HepG2 (cell line): ENCODE measurements at regions not wholly inside any gene's neighbourhood (a gene's known extent, or its start where the extent isn't known, plus 50 kb on each side); places are given as distances from the start of the nearest gene placed in this dataset.

Experiments
- ATAC-seq: fragments of 200-7000 bp; cut with Tn5 transposase; 3 replicates; pipeline ENCODE4 v1.9.1; 2020; ENCODE audit warnings: mild to moderate bottlenecking, moderate library complexity
- BruUV-seq: library from RNA; stranded (reverse); fragments of 400-500 nt; replicated peaks from 2 replicates; lab custom pipeline; 2021; lab: Mats Ljungman, UMichigan
- CTCF ChIA-PET: fragments of 300-600 bp; formaldehyde crosslinking; extraction: SDS; loops from one replicate; lab custom pipeline; 2021; ENCODE audit warnings: low total read pairs, inconsistent platforms, low intra/inter-chr PET ratio; lab: Yijun Ruan, JAX
- POLR2A ChIA-PET: fragments of 350-600 bp; sonication (Branson Sonifier 250); formaldehyde crosslinking; loops from one replicate; lab custom pipeline; 2020; ENCODE audit warnings: antibody characterized with exemption, inconsistent platforms; lab: Yijun Ruan, JAX
- DNase-seq: peaks from one replicate; pipeline ENCODE4 v3.0.0-alpha.2; 2015; ENCODE audit warnings: low spot score
- FAIRE-seq: peaks from 3 replicates; lab custom pipeline; 2011; peaks lifted over from hg19 to GRCh38; lab: Jason Lieb, UNC
- H2AFZ ChIP-seq: one replicate; pipeline ENCODE4 v1.6.1; 2011; ENCODE audit warnings: low read length, inconsistent platforms
- H3K27ac ChIP-seq: fragments of 300-600 bp; 3 replicates; pipeline ENCODE4 v1.8.0; 2011; ENCODE audit warnings: mixed run types, mild to moderate bottlenecking, mixed read lengths, low read length, inconsistent platforms; ENCODE audit not compliant: insufficient read depth; ENCODE audit errors: extremely low read length
- H3K27me3 ChIP-seq, 2 experiments: fragments of 200-600 bp in 1 of 2; 2 replicates in 1 of 2; 3 replicates in 1 of 2; pipeline versions ENCODE4 v1.6.0 to v1.8.0; 2011; ENCODE audit warnings: low read length in 2 of 2, mild to moderate bottlenecking in 2 of 2, moderate library complexity in 2 of 2, inconsistent platforms in 1 of 2; ENCODE audit not compliant: insufficient read depth in 2 of 2, control insufficient read depth in 1 of 2
- H3K36me3 ChIP-seq, 2 experiments: fragments of 200-600 bp in 1 of 2; replicated peaks in 1 of 2; 2 replicates in 1 of 2; 3 replicates in 1 of 2; pipeline versions ENCODE4 v1.5.1 to v1.8.0; 2011; ENCODE audit warnings: low read length in 2 of 2, inconsistent platforms in 1 of 2; ENCODE audit not compliant: insufficient read depth in 2 of 2, control insufficient read depth in 1 of 2
- H3K4me1 ChIP-seq: 2 replicates; pipeline ENCODE4 v1.5.1; 2012; ENCODE audit warnings: low read length, inconsistent platforms; ENCODE audit not compliant: insufficient read depth
- H3K4me2 ChIP-seq: 2 replicates; pipeline ENCODE4 v1.6.0; 2011; ENCODE audit warnings: low read depth, low read length, inconsistent platforms
- H3K4me3 ChIP-seq, 3 experiments: fragments of 200-600 bp in 1 of 3; sonication (generic), shearing (Covaris generic) in 1 of 3; replicated peaks in 1 of 3; 2 replicates each; pipeline ENCODE4 v1.5.1; 2011 to 2016; ENCODE audit warnings: low read length in 3 of 3, inconsistent platforms in 2 of 3, low read depth in 2 of 3, mild to moderate bottlenecking in 2 of 3, control low read depth in 1 of 3, mixed read lengths in 1 of 3; ENCODE audit not compliant: insufficient read depth in 1 of 3
- H3K79me2 ChIP-seq: one replicate; pipeline ENCODE4 v1.6.1; 2011; ENCODE audit warnings: low read length, inconsistent platforms; ENCODE audit not compliant: insufficient read depth
- H3K9ac ChIP-seq: 2 replicates; pipeline ENCODE4 v1.6.0; 2011; ENCODE audit warnings: mild to moderate bottlenecking, low read depth, low read length, inconsistent platforms; ENCODE audit not compliant: insufficient read depth
- H3K9me3 ChIP-seq: 2 replicates; pipeline ENCODE4 v1.5.1; 2012; ENCODE audit warnings: mild to moderate bottlenecking, low read length
- H4K20me1 ChIP-seq: 2 replicates; pipeline ENCODE4 v1.6.0; 2011; ENCODE audit warnings: inconsistent platforms, mild to moderate bottlenecking, low read length, moderate library complexity; ENCODE audit not compliant: insufficient read depth
- BRD4 ChIP-seq: sonication (generic); formaldehyde crosslinking; IDR thresholded peaks from 2 replicates; pipeline ENCODE4 v1.4.0; 2020; ENCODE audit warnings: missing genetic modification reagents
- MAFF ChIP-seq: IDR thresholded peaks from 2 replicates; pipeline ENCODE4 v1.6.1; 2011; ENCODE audit warnings: low read depth, low read length, improper control_type of control experiment
- NFE2L1 ChIP-seq: sonication (generic); formaldehyde crosslinking; IDR thresholded peaks from 2 replicates; pipeline ENCODE4 v1.4.0; 2020; ENCODE audit warnings: missing genetic modification reagents, mild to moderate bottlenecking, borderline replicate concordance
- ZIK1 ChIP-seq: sonication (generic); formaldehyde crosslinking; IDR thresholded peaks from 2 replicates; pipeline ENCODE4 v1.5.0; 2020; ENCODE audit warnings: mild to moderate bottlenecking, low read depth, missing genetic modification reagents, borderline replicate concordance
- ZNF317 ChIP-seq: sonication (generic); formaldehyde crosslinking; IDR thresholded peaks from 2 replicates; pipeline ENCODE4 v1.5.0; 2020; ENCODE audit warnings: mild to moderate bottlenecking, missing genetic modification reagents
- ZNF354B ChIP-seq: sonication (generic); formaldehyde crosslinking; IDR thresholded peaks from 2 replicates; pipeline ENCODE4 v1.8.0; 2022; ENCODE audit warnings: mild to moderate bottlenecking, missing genetic modification reagents
- ZNF441 ChIP-seq: sonication (generic); formaldehyde crosslinking; IDR thresholded peaks from 2 replicates; pipeline ENCODE4 v1.7.0; 2021; ENCODE audit warnings: missing genetic modification reagents, borderline replicate concordance
- WGBS: methylation state at CpG from one replicate; pipeline ENCODE4 v1.1.6; 2017; ENCODE audit warnings: low lambda C conversion rate; 5-methylcytosine and 5-hydroxymethylcytosine counted together
- in situ Hi-C: cut with HindIII; loops from 2 replicates; pipeline ENCODE4 v1.10.0; 2017; ENCODE audit warnings: low pct_unique_long_range_greater_than_20kb; ENCODE audit not compliant: extremely low pct_ligation_motif_present
- intact Hi-C: fragments of 100-400 bp; cut with micrococcal nuclease; formaldehyde crosslinking; loops from one replicate; pipeline ENCODE4 v1.10.0; 2022; ENCODE audit not compliant: unreplicated experiment
- TF ChIP-seq, protein P1 (sequence below): sonication (generic); formaldehyde crosslinking; IDR thresholded peaks from 2 replicates; pipeline ENCODE4 v1.5.0; 2020; ENCODE audit warnings: mild to moderate bottlenecking, missing genetic modification reagents, borderline replicate concordance
- TF ChIP-seq, protein P2 (sequence below): sonication (generic); formaldehyde crosslinking; IDR thresholded peaks from 2 replicates; pipeline ENCODE4 v1.4.0; 2020; ENCODE audit warnings: mild to moderate bottlenecking, missing genetic modification reagents

DNA sequence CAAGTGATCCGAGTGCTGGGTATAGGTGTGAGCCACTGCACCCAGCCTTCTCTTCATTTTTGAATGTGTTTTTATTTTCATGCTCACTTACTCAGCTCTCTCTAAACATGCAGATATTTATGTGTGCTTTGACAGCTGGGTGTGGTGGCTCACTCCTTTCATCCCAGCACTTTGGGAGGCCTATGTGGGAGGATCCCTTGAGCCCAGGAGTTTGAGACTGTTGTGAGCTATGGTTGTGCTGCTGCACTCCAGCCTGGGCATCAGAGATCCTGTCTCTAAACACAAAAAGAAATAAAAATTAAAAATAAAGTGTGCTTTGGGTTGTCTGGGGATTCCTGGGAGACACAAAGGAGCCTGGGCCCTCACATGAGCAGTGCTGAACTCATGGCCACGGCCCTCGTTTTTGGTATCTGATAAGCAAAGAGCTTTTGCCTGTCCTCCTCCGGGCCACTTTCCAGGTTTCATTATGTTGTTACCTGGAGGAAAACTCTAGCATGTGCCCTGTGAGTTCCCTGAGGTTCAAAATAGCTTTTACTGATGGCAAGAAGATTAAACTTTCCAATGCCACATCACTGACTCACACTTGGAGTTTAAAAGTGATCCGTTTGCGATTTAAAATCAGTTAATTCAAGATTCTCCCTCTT is 78.5 kb downstream of the CD164 start:
- FAIRE-seq, result no peak
- ChIA-PET POLR2A (no interaction called here), CTCF (no interaction called here)
- DNase-seq, result no peak
- no peak overlapping the region for H2AFZ ChIP-seq
- H3K79me2 ChIP-seq, result no peaks in the 10 kb centered on the region
- no peaks in the 10 kb centered on the region for H4K20me1 ChIP-seq
- no TSS peak for BruUV-seq
- 89% methylated on average over 6 of the region's 6 CpGs for WGBS
- no peak overlapping the region for H3K9ac ChIP-seq
- intact Hi-C loops (no loop called here), in situ Hi-C loops (no loop called here)
- H3K36me3 ChIP-seq, result no peaks in the 10 kb centered on the region
- H3K4me1 ChIP-seq, result no peaks in the 10 kb centered on the region
- H3K27me3 ChIP-seq, result no peaks in the 10 kb centered on the region; a peak in 1 of 5 replicates
- H3K9me3 ChIP-seq, result no peaks in the 10 kb centered on the region
- no peak overlapping the region for H3K4me2 ChIP-seq
- no peak for TF ChIP-seq ZNF354B (CRISPR knock-in tag)
- ATAC-seq, result no peak
- no peak overlapping the region for H3K27ac ChIP-seq
- no peak overlapping the region for H3K4me3 ChIP-seq

- intact Hi-C loops, result no loop called here
- 89% methylated on average over 4 of the region's 4 CpGs for WGBS
- Histone ChIP-seq H3K4me1 (peaks cover under 1% of the 10 kb centered on the region; the same call in 1 of the 2 replicates), H2AFZ (no peak overlapping the region), H3K9me3 (no peaks in the 10 kb centered on the region), H3K36me3 (no peaks in the 10 kb centered on the region), H3K9ac (no peak overlapping the region), H3K79me2 (no peaks in the 10 kb centered on the region), H4K20me1 (no peaks in the 10 kb centered on the region), H3K4me2 (no peak overlapping the region), H3K27ac (no peak overlapping the region), H3K27me3 (no peaks in the 10 kb centered on the region; a peak in 1 of 5 replicates), H3K4me3 (no peak overlapping the region)
- no TSS peak for BruUV-seq
- in situ Hi-C loops, result no loop called here
- no peak for ATAC-seq
- POLR2A ChIA-PET, result no interaction called here
- no peak for FAIRE-seq
- CTCF ChIA-PET, result no interaction called here
- no peak for DNase-seq
- TF ChIP-seq MAFF, result no peak
- TF ChIP-seq ZNF317 (CRISPR knock-in tag), result no peak
- TF ChIP-seq NFE2L1, result no peak
- TF ChIP-seq, protein P1, sequence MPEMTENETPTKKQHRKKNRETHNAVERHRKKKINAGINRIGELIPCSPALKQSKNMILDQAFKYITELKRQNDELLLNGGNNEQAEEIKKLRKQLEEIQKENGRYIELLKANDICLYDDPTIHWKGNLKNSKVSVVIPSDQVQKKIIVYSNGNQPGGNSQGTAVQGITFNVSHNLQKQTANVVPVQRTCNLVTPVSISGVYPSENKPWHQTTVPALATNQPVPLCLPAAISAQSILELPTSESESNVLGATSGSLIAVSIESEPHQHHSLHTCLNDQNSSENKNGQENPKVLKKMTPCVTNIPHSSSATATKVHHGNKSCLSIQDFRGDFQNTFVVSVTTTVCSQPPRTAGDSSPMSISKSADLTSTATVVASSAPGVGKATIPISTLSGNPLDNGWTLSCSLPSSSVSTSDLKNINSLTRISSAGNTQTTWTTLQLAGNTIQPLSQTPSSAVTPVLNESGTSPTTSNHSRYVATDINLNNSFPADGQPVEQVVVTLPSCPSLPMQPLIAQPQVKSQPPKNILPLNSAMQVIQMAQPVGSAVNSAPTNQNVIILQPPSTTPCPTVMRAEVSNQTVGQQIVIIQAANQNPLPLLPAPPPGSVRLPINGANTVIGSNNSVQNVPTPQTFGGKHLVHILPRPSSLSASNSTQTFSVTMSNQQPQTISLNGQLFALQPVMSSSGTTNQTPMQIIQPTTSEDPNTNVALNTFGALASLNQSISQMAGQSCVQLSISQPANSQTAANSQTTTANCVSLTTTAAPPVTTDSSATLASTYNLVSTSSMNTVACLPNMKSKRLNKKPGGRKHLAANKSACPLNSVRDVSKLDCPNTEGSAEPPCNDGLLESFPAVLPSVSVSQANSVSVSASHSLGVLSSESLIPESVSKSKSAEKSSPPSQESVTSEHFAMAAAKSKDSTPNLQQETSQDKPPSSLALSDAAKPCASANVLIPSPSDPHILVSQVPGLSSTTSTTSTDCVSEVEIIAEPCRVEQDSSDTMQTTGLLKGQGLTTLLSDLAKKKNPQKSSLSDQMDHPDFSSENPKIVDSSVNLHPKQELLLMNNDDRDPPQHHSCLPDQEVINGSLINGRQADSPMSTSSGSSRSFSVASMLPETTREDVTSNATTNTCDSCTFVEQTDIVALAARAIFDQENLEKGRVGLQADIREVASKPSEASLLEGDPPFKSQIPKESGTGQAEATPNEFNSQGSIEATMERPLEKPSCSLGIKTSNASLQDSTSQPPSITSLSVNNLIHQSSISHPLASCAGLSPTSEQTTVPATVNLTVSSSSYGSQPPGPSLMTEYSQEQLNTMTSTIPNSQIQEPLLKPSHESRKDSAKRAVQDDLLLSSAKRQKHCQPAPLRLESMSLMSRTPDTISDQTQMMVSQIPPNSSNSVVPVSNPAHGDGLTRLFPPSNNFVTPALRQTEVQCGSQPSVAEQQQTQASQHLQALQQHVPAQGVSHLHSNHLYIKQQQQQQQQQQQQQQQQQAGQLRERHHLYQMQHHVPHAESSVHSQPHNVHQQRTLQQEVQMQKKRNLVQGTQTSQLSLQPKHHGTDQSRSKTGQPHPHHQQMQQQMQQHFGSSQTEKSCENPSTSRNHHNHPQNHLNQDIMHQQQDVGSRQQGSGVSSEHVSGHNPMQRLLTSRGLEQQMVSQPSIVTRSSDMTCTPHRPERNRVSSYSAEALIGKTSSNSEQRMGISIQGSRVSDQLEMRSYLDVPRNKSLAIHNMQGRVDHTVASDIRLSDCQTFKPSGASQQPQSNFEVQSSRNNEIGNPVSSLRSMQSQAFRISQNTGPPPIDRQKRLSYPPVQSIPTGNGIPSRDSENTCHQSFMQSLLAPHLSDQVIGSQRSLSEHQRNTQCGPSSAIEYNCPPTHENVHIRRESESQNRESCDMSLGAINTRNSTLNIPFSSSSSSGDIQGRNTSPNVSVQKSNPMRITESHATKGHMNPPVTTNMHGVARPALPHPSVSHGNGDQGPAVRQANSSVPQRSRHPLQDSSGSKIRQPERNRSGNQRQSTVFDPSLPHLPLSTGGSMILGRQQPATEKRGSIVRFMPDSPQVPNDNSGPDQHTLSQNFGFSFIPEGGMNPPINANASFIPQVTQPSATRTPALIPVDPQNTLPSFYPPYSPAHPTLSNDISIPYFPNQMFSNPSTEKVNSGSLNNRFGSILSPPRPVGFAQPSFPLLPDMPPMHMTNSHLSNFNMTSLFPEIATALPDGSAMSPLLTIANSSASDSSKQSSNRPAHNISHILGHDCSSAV (CRISPR knock-in tag), result no peak
- no peak for TF ChIP-seq ZNF441 (CRISPR knock-in tag)
- TF ChIP-seq ZIK1 (CRISPR knock-in tag), result no peak
- TF ChIP-seq, protein P2, sequence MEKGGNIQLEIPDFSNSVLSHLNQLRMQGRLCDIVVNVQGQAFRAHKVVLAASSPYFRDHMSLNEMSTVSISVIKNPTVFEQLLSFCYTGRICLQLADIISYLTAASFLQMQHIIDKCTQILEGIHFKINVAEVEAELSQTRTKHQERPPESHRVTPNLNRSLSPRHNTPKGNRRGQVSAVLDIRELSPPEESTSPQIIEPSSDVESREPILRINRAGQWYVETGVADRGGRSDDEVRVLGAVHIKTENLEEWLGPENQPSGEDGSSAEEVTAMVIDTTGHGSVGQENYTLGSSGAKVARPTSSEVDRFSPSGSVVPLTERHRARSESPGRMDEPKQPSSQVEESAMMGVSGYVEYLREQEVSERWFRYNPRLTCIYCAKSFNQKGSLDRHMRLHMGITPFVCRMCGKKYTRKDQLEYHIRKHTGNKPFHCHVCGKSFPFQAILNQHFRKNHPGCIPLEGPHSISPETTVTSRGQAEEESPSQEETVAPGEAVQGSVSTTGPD (CRISPR knock-in tag), result no peak
- TF ChIP-seq BRD4 (CRISPR knock-in tag), result no peak
Measured at GRCh38 chr6:109303164-109303563, 79.1 kb downstream of the CD164 start.
